NCI-H1105 treated with DMSO at 0.1 percent for 48 hours (cell line): ENCODE measurements at regions not wholly inside any gene's neighbourhood (a gene's known extent, or its start where the extent isn't known, plus 50 kb on each side); places are given as distances from the start of the nearest gene placed in this dataset.

Source experiments
- DNase-seq: peaks from one replicate; lab custom pipeline; 2025; lab: John Stamatoyannopoulos, UW

DNA sequence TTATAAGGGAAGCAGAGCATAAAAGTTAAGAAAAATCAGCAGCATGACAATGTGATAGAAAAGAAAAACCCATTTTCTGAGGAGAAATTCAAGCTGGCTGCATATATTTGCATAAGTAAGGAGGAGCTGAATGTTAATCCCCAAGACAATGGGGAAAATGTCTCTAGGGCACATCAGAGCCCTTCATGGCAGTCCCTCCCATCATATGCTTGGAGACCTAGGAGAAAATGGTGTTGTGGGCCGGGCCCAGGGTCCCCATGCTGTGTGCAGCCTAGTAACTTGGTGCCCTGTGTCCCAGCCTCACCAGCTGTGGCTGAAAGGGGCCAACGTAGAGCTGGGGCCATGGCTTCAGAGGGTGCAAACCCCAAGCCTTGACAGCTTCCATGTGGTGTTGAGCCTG, 100.6 kb upstream of the PLPPR4 start:
- no peak for DNase-seq

DNA sequence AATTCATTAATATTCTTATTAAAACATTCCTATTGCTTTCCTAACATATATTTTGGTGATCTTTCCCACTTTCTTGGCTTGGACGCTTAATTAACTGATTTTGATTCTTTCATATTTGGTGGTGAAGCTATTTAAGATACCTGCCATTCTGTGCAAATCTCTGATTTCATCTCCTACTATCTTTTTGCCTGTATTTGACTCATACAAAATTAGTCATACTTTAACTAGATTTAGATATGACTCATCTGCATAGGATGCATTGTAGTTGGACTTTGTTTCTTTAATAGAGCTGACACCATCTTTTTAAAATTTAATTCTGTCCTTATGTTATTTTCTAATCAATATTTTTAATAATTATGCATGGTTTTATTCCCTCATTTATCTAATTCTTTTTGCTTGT, 93.8 kb upstream of the PLPPR4 start:
- no peak for DNase-seq

DNA sequence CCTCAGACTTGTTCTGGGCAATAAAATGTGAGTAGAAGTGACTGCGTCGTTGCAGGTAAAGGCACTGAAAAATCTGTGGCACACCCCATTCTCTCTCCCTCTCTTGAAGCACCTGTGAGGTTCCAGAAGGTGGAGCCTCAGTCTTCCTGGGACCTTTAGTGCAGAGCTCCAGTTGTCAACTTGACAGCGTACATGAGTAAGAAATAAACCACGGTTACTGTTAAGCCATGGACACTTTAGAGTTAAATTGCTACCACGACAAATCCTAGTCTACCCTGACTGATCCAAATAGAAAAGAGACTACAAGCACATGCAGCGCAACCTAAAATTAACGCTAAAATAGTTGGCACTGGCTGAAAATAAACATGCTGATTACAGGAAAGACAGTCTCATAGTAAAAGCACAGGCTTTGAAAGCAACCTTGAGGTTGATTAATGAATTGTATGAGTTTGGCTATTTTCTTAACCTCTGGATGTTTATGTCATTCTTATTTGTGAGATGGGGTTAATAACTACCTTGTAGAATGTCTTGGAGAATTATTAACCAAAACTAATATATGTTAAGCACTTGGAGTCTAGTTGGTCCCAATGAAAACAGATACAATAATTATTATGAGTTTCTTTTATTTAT, 93.0 kb upstream of the PLPPR4 start:
- DNase-seq, result no peak

DNA sequence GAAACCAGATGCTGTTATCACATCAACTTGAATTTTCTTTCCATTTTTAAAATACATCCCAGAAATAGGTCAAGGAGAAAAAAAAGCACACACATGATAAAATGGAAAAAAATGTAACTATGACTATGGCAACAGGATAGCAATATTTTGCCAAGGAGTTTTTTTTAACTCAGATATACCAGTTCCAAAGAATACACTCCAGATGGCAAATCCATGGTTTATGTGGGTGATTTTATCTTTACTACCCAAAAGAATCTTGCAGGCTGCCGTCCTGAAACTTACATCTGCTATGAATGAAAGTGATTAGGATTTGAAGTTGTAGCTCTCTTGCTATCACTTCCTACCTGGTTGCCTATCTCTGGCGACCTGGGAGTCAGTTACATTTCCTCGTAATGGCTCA, 91.0 kb upstream of the PLPPR4 start:
- DNase-seq, result no peak

DNA sequence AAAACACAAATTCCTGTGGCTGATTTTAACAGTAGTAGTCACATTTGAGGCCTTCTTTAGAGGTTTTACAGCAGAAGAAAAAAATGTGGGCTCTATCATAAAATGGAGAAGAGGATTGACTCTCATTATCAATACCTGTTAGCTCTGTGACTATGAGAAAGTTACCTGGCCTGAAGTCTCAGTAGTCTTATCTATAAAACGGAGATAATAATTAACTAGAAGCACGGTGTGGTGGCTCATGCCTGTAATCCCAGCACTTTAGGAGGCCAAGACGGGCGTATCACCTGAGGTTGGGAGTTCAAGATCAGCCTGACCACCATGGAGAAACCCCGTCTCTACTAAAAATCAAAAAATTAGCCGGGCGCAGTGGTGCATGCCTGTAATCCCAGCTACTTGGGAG, 90.4 kb upstream of the PLPPR4 start:
- DNase-seq, result no peak

DNA sequence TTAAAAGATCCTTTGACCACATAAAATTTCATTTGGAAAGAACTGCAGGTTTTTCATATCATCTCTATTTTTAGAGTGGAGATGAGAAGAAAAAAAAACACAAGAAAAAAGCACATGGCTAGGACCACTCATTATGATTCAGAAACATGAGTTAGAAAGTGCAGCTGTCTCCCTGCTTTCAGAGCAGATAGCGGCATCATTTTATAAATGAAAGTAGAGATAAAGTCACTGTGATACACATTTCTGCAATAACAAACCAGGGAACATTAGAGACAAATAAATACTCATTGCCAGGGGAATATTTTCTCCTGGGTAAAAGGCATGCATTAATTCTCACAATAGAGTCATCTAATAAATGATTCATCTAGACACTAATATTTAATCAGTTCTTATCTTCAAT, 87.5 kb upstream of the PLPPR4 start:
- no peak for DNase-seq

DNA sequence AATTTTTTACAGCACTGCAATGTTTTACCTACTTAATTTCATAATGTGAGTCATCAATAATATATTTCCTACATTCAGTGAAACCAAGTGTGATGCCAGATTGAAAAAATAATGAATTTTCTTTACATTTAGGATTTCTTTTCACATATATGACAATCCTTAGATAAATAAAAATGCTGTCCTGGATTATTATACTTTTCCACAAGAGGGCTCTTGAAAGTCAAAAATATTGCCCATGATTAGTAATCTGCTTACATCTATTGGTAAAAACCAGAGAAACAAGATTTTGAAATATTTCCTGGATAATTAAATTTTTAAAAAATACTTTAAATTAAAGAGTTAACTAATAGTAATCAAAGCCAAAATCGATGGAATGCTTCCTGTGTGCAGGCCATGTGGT, 86.8 kb upstream of the PLPPR4 start:
- DNase-seq, result no peak

DNA sequence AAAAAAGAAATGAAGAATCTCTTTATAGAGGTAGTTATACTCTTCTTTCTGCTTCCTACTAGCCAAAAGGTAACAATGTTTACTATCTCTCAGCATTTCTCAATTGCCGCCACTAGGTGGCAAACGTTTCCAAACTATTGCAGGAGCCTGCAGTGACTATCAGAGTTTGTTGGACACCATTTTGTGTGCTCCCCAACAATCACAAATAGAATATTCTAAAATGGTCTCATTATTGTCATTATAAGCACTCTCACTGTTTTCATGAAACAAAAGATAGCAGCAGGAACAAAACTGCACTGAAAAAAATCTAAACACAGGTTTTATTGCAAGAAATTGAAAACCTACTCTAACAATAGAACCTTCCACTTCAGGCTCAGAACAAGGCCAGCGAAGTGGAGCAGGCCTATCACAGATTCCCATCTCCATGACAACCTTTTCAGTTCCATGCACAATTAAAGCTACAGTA, 83.9 kb upstream of the PLPPR4 start:
- peak; percentile 96 for DNase-seq

DNA sequence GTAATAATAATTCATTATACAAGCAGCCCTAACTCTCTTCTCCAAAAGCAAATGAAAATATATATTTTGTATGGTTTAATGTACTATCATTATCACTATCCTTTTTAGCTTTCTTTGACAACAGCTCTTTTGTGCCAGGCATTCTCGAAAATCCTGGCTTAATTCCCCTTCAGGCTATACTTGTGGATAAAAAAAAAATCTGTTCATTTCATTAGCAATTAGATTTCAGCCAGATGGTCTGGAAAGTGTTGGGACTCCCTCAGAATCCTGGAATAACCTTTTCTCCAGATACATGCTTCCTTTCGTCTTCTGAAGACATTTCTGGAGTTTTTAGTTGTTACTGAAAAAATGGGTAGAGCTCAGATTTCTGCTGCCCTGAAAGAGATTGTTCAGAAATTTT, 83.4 kb upstream of the PLPPR4 start:
- peak; percentile 64 for DNase-seq

DNA sequence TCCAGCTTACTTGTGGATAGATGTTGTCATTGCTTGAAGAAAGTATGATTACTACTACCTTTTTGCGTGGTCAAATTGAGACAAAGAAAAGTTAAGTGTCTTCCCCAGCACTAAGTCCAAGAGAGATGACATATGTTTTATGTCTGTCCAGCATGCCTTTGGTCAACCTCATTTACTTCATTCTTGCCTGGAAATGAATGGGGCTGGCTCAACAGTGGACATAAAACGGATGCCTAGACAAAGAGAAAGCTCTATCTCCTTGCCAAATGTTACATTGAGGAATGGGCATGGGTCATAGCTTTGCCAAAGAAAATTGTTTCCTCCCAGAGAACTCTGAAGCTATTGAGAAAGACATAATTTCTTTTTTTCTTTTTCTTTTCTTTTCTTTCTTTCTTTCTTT, 82.4 kb upstream of the PLPPR4 start:
- no peak for DNase-seq

DNA sequence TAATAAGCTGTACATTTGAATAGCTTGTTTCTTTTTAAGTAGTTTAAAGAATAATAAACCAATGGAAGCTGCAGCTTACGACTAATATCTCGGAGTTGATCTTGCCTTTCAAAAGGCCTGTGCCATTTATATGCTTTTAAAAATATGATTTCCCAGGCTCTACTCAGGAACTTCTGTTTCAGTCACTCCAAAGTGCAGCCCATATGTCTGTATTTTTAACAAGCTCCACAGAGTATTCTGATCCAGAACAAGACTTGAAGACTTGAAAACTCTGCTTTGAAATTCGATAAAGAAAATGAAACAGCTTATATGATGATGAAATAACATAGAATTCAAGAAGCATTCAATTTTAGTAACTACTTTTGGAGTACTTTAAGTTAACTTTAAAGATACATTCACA, 79.1 kb upstream of the PLPPR4 start:
- no peak for DNase-seq

DNA sequence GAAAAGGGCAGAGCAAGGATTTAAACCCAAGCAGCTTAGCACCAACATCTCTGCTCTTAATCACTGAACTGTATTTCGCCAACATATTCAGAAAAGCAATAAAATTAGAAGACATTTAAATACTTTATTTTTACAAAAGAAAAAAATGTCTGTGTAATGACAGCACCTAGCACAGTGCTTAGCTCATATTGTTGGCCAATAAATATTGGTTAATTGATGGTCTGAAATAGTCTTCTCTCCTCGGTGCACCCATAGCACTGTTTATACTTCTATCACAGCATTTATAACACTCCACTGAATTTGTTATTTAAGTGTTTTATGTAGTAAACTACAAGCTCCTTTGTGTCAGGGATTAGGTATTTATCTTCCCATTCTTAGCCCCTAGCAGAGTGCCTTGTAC, 70.9 kb upstream of the PLPPR4 start:
- DNase-seq, result no peak

DNA sequence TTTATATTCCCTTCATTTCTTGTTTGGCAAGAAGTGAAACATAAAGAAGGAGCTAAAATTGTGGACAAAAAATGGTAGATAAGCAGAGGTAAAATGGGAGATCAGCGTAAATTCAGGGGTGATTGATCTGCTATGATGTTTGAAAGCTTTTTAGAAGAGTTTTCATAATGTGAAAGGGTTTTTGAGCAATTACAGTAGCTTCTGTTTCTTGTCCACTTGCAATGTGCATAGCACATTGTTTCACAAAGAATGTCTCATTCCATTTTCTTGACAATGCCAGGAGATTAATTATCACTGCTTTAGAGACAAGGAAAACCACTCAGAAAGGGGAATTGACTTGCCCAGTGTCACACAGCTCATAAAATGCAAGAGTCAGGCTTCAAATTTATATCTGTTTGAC, 65.9 kb upstream of the PLPPR4 start:
- DNase-seq, result no peak

DNA sequence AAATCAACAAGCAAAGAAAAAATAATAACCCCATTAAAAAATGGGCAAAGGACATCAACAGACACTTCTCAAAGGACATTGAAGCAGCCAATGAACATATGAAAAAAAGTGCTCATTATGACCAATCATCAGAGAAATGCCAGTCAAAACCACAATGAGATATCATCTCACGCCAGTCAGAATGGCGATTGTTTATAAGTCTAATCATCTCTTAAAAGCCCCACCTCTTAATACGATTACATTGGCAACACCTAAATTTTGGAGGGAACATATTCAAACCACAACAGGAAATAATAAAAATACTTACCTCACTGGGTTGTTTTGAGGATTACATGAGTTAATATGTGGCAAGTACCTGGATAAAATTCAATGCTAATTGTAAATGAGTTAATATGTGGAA, 57.1 kb upstream of the PLPPR4 start:
- no peak for DNase-seq
